GM12891 (cell line): ENCODE measurements at regions not wholly inside any gene's neighbourhood (a gene's known extent, or its start where the extent isn't known, plus 50 kb on each side); places are given as distances from the start of the nearest gene placed in this dataset.

ENCODE experiments used
- PAX5 ChIP-seq: IDR thresholded peaks from 2 replicates; pipeline ENCODE4 v1.6.1; 2011; ENCODE audit warnings: low read length, moderate library complexity, mild to moderate bottlenecking; ENCODE audit not compliant: insufficient read depth, severe bottlenecking
- POLR2A ChIP-seq: IDR thresholded peaks from 2 replicates; pipeline ENCODE4 v1.6.1; 2011; ENCODE audit warnings: low read depth, low read length, control low read depth
- POLR2AphosphoS5 ChIP-seq: IDR thresholded peaks from 2 replicates; pipeline ENCODE4 v1.6.1; 2011; ENCODE audit warnings: low read depth, low read length, control low read depth
- POU2F2 ChIP-seq: IDR thresholded peaks from 2 replicates; pipeline ENCODE4 v1.6.1; 2011; ENCODE audit warnings: low read depth, mild to moderate bottlenecking, control low read depth, low read length, moderate library complexity
- TAF1 ChIP-seq: IDR thresholded peaks from 2 replicates; pipeline ENCODE4 v1.6.1; 2011; ENCODE audit warnings: low read depth, low read length, control low read depth

DNA sequence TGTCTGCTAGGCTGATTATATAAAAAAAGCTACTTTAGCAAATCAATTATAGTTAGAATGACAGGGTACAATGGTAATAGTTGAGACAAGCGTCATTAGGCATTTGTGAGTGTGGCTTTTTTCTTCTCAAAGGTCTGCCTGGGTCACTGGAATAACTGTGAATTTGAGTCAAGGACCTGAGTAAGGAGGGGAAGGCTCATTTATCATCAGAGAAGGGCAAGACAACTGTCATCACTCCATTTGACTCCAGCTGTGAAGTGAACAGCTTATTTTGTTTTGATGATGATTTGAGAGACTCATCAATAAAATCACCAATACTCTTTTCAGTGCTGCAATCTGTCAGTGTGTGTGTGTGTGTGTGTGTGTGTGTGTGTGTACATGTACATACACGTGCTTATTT, 118.6 kb downstream of the MAT2B start:
- TF ChIP-seq POLR2A: no peak
- TF ChIP-seq POLR2AphosphoS5: no peak
- no peak for TF ChIP-seq PAX5
- no peak for TF ChIP-seq POU2F2
- no peak for TF ChIP-seq TAF1
